Lung microvascular endothelial cell (primary cell): ENCODE measurements at regions not wholly inside any gene's neighbourhood (a gene's known extent, or its start where the extent isn't known, plus 50 kb on each side); places are given as distances from the start of the nearest gene placed in this dataset.
A peak's percentile ranks its signal among the peaks of the same experiment; 100 is the strongest.
"Not testable (repeated sequence)": the region's sequence is repeated elsewhere in the genome, so short reads cannot be mapped to it uniquely, and the experiment has no call there.

Experiments used
- DNase-seq, 2 donors: peaks; one replicate each; pipeline versions ENCODE4 v3.0.0 to v3.0.0-alpha.2; 2010; ENCODE audit warnings: low read depth in 2 of 2

DNA sequence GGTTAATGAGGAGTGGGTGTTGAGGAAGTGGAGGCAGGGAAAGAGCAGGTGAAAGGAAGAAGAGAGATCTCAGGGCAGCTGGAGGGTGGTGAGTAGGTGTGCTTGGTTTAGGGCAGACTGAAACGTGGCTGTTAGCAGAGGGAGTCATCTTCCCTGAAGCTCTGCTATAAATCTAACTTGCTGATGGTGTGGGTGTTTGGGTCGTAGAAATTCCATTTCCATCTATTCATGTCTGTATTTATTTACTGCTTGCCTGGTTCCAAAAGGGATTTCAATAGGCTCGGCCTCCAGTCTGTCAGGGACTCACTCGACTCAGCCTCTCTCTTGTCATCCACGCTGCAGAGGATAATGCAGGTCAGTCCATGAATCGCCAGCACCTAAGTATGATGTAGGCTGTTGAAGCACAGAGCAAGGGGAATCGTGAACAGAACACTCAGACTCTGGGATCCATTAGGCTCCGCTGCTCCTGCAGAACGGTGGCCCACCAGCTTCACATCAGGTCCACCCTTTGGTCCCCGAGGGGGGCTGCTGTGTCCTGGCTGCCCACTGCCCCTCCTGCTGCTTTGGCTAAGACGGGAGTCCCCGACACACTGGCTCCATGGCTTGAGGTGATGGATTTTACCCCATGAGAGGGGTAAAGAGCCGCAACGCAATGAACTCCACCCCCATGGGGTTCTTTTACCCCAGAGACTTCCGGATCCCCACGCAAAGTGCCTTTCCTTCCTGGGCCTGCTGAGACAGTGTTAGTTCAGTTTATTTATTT, 156.2 kb downstream of the RHOU start:
- peak in 1 of 2 donors; percentile 14 for DNase-seq

- not testable (repeated sequence) for DNase-seq
These were observed 156.9 kb downstream of the RHOU start for GRCh38 chr1:228892200-228892599.

DNA sequence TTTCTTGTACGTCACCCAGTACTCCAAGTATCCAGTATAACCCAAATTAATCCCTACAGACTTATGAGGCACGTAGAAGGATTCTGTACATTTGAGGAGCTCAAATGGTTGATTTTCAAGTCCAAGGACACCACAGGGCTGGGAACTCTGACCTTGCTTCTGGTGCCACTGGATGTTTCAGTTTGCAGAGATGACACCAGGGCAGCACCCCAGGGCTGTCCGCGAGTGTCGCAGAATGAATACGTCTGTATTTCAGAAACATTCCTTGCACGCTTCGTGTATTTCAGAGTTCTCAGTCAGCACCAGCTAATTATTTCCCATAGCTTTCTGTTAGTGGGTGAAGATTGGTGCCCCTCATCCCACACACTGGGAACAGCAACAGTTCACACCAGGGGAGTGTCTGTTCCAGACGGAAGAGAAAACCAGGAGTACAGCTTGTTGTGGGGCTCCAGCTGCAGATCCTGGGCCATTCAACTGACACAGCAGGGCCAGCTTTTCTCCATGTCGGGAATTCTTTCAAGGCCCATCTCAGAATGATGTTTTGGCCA, 159.2 kb downstream of the RHOU start:
- no peak for DNase-seq

GRCh38 chr1:228897901-228898300, 162.6 kb downstream of the RHOU start:
- no peak for DNase-seq

DNA sequence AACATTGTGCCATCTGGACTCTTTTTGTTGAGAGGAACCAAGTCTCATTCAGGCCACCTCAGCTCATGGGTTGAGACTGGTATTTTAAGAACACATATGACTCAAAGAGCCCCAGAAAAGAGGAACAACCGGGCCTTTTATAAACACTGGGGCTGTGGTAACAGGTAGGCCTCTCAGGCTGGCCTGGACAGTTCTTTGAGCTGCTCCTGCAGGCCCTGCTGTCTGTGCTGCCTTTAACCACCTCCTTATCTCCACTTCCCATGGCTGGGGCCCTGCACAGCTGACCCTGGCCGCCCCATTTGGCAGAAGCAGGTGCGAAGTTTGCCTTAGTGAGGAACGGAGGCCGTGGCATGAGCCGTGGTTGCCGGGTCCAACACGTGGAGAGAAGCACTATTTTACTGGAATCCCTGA, 163.3 kb downstream of the RHOU start:
- no peak for DNase-seq

- DNase-seq, result no peak
These were observed 164.2 kb downstream of the RHOU start for GRCh38 chr1:228899421-228899956.

DNA sequence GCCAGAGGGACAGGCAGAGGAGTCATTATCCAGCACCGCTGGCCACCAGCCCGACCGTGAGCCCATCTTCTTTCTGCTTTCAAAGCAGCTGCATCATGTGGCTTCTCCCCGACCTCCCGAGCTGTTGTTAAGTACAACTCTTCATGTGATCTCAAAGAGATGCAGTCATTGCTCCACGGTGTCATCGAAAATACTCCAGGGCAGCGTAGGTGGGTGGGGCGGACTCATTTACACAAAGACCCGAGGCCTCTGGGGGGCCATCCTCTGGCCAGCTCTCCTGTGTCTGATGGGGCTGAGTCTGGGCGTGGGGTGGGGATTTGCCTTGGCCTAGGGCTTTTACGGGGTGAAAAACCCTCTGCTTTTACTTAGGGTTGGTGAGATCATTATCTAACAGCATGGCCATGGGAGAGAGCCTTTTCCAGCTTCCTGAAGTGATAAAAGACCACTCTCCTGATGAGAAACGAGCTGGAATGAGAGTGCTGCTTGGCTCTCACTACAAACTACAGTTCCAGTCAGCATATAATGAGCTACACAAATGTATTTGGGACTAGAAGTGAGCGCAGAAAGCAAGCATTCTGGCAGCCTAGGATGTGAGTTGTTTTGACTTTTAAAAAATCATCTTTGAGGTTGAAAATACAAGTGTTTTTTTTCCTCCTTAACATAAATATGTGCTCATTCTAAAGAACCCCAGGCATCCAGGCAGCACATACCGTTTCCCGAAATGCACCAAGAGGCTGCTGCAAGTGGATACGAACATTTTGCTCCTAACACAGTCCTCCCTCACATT, 165.0 kb downstream of the RHOU start:
- no peak for DNase-seq

DNA sequence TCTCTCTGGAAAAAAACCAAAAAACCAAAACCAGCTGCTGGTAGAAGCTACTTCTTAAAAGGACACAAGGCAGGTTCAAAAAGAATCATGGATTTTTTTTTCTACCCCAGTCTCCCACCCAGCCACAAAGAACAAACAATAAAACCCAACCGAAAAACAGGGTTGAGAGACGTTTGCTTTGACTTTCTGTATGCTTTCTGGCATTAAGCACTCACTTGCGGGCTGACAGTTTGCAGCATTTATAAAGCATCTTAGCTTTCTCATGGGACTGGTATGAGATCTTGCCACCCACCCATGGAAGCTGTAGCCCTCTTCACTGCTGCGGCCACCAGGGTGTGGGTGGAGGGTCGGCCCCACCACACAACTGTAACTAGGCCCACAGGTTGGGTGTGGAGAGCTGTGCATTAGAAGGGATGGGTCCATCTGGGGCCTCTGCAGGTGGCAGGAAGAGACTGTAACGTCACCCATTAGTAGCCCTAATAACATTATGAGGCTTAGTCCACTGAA, 165.7 kb downstream of the RHOU start:
- DNase-seq, result no peak

DNA sequence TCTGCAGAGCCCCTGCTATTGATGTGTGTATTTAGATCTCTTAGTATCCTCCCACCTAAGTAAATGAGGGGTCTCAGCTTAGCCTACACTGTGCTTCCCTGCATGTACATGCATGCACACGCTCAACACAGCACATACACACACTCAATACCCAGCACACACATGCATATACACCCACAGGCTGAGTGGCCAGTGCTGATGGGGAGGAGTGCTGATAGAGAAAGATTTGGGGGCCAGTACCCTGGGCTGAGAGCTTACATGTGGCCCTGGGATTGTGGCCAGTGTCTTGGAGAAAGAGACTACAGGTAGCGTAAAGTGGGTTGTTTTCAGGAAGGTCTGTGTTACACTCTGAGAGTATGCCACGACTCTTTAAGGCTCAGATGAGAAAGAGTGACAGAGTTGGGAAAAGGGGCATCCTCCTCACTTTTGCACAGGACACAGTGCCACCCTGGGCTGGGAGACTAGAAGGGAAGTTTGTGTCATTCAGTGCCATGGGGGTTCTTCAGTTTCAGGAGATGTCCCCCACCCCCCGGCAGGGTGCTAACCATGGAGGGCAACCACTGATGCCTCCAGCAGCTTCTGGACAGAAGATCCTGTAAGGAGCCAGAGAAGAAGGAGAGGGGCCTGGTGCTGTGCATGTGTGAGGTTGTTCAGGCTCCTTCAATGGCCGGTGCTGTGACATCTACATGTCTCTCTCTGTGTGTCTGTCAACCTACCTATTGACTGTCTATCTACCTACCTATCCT, 166.8 kb downstream of the RHOU start:
- no peak for DNase-seq

DNA sequence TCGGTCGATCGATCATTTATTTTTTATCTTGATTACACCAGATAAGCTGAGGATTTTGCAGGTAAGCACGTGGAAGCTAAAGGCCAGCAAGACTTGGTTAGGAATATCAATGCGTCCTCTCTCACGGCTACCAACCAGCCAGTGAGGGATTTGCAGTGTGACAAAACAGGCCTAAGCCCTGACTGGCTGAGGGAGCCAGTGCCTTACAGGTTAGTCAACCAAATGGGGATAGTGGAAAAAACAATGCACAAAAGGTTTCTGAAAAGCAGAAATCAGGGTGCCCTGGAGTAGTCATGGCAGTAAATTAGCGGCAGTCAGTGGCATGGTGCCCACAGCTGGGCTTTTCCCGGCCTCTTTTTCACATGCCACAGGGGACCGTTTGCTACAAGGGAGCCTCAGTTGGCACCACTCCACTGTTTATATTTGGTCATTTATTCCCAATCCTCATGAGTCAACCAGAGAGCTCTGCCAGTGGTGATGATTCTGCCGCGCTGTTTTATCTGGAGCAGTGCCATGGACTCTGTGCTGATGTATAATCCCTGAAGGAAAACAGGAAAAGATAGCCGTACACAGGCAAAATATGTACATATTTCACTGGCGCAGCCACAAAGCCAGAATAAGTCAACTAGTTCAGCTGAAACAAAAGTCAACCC, 167.6 kb downstream of the RHOU start:
- peak; percentile 94 to 99 for DNase-seq

DNA sequence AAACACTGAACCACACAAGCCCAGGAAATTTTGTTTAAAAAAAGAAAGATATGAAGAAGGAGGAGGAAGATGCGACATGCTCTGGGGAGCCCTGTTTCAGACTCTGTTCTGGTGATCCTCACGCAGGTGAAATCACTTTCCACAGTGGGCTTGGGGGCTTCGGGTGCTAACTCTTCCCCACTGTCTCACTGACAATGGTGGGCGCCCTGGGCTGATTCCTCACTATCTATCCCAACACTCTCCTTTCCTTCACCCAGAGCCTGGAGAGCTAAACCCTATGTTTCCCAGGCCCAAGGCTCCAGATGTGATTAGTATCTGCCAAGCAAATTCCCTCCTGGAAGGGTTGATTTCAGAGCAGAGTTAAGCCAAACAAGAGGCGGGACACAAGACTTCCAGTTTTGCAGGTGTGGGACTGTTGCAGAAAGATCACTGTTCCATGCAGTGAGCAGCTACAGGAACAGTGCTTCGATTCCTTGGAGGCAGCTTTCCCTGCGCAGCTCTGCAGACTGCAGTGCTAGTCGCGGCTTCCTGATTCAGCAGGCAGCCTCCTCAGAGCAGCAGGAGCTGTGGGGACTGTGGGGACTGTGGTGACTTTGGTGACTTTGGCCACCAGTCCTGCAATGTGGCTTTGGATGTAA, 168.3 kb downstream of the RHOU start:
- peak; percentile 16 to 23 for DNase-seq

DNA sequence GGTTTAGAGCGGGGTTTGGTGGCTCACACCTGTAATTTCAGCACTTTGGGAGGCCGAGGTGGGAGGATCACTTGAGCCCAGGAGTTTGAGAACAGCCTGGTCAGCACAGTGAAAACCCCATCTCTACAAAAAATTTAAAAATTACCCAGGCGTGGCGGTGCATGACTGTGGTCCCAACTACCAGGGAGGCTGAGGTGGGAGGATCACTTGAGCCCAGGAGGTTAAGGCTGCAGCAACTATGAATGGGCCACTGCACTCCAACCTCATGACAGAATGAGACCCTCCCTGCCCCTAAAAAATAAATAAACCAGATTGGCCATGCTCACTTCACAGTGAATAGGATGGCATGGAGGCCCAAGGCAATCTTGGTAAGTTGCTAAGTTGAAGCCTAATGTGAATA, 168.9 kb downstream of the RHOU start:
- no peak for DNase-seq

DNA sequence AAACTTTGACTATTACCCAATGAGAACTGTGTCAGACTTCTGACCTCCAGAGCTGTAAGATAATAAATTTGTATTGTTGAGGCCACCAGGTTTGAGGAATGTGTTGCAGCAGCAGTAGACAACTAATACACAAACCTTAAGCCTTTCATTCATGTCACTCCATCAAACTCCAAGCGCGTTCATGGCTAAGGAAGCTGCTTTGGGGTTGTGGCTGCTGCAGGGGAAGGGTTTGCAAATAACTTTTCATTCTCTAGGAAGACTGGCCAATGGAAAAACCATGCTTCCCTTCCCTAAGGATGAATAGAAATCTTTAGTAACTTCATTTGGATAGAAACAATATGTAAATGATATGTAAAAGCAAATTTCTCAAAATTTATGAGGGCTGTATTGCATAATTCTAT, 170.4 kb downstream of the RHOU start:
- no peak for DNase-seq

DNA sequence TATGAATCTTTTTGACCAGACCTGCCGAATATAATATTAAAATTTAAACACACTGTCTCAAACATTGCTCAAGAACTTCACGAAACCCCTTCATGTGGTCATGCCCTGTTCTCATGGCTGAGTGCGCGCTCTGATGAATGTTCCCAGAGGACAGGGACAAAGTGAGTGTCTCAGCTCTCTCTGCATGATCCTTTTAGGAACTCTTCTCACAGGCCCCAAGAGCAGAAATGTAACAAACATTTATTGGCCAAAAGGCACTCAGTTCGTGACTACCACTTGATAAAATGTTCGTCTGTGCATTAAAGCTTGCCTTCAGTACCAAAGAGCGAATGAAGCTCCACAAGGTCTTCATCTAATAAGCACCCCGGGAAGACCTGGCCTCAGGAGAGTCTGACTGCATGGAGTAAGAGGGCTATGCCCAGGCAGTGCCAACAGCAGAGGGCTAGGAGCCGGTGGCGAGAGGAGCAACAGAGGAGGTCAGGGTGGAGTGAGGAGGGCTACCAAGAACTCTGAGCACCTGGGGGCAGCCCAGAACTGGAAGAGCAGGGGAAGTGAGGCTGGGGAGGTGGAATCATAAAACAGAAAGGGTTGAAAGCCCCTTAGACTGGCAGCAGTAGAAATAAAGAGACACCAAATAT, 171.1 kb downstream of the RHOU start:
- DNase-seq, result no peak

GRCh38 chr1:228911225-228912210, 176.2 kb downstream of the RHOU start:
- DNase-seq, result no peak

GRCh38 chr1:228913626-228914414, 178.5 kb downstream of the RHOU start:
- no peak for DNase-seq

GRCh38 chr1:228914700-228915099, 179.4 kb downstream of the RHOU start:
- no peak for DNase-seq

DNA sequence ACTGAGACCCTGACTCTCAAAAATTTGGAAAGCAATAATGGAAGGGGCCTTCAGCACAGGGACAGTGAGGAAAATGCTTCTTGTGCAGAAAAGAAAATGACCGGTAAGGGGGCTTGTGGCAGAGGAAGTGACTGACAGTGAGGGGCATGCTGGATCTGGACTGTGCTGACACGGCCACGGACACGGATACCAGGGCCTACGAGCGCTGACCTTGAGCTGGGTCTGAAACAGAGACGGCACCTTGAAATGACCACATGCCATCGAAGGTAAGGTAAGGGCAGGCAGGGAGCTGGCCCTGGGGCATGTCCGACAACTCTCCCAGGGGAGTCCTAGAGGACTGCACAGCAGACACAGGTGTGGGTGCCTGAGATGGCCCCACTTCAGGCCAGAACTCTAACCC, 182.1 kb downstream of the RHOU start:
- no peak for DNase-seq
